Mucosa of rectum (tissue), 2 donors: ENCODE measurements at regions not wholly inside any gene's neighbourhood (a gene's known extent, or its start where the extent isn't known, plus 50 kb on each side); places are given as distances from the start of the nearest gene placed in this dataset.

Source experiments
- H3K27ac ChIP-seq, 2 donors: one replicate each; pipeline ENCODE4 v1.7.0; 2013; ENCODE audit warnings: inconsistent platforms in 2 of 2, low read depth in 2 of 2, low read length in 2 of 2
- H3K27me3 ChIP-seq, 2 donors: one replicate each; pipeline ENCODE4 v1.7.0; 2013; ENCODE audit warnings: low read length in 2 of 2; ENCODE audit not compliant: control insufficient read depth in 2 of 2, insufficient read depth in 2 of 2
- H3K36me3 ChIP-seq, 2 donors: one replicate each; pipeline ENCODE4 v1.7.0; 2013; ENCODE audit warnings: low read length in 2 of 2; ENCODE audit not compliant: control insufficient read depth in 2 of 2, insufficient read depth in 2 of 2
- H3K4me1 ChIP-seq, 2 donors: one replicate each; pipeline ENCODE4 v1.7.0; 2013; ENCODE audit warnings: low read length in 2 of 2, mild to moderate bottlenecking in 1 of 2; ENCODE audit not compliant: control insufficient read depth in 2 of 2, insufficient read depth in 2 of 2
- H3K4me3 ChIP-seq, 2 donors: one replicate each; pipeline ENCODE4 v1.7.0; 2013; ENCODE audit warnings: low read length in 2 of 2
- H3K9ac ChIP-seq, 2 donors: one replicate each; pipeline ENCODE4 v1.7.0; 2013; ENCODE audit warnings: low read length in 2 of 2, low read depth in 1 of 2, mild to moderate bottlenecking in 1 of 2
- H3K9me3 ChIP-seq, 2 donors: one replicate each; pipeline ENCODE4 v1.7.0; 2013; ENCODE audit warnings: low read length in 2 of 2; ENCODE audit not compliant: control insufficient read depth in 2 of 2
- donor health status: healthy.
- donor health status: Normal muscosa, but diverticular disease.

DNA sequence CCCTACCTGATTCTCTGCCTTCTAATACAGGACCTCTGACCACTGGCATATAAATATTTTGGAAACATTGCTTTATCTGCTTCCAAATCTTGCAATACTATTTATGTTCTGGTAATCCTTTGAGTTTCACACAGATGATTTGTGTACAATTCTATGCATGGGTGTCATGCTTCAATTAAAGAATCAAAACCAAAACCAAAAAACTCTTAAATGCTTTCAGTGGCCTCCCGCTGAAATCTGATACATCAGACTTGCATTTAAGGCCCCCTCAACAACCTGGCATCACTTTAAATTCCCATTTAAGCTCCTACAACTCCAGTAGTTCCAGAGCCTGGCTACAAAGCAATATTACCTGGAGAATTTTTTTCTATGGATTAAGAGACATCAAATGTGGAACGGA lies 221.7 kb upstream of the NAV3 start:
- H3K27ac ChIP-seq, result no peak overlapping the region
- H3K4me3 ChIP-seq, result no peak overlapping the region
- H3K4me1 ChIP-seq, result no peaks in the 10 kb centered on the region

DNA sequence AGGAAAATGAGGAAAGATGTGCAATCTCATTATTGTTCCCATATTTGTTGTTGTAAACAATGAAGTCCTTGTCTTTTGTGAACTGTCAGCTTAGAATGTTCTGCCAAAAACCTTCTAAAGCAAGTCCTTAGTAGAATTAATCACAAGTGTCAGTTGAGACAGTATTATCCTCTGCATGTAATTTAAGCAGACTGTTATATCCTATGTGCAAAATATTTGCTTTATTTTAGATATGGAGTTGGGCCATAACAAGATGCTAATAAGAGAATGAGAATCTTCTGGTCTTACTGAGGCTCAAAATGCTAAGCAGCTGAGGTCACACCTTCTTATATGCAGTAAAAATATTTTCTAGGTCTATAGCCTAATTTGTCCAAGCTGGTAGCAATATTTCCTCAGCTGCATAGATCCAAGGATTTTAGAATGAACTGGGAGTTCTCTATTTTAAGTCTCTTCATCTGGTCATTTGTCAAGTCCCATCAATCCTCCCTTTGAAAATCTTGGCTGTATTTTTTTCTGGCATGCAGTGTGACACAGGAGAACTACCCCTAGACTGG lies 222.3 kb upstream of the NAV3 start:
- no peak overlapping the region for H3K27ac ChIP-seq
- no peaks in the 10 kb centered on the region for H3K4me1 ChIP-seq
- no peak overlapping the region for H3K4me3 ChIP-seq
- no peaks in the 10 kb centered on the region for H3K27me3 ChIP-seq
- no peaks in the 10 kb centered on the region for H3K36me3 ChIP-seq
- H3K9ac ChIP-seq, result no peak overlapping the region
- no peaks in the 10 kb centered on the region for H3K9me3 ChIP-seq

More for the DNA sequence above, 221.7 kb upstream of the NAV3 start:
- Histone ChIP-seq H3K9ac (no peak overlapping the region), H3K9me3 (no peaks in the 10 kb centered on the region), H3K27me3 (no peaks in the 10 kb centered on the region), H3K36me3 (no peaks in the 10 kb centered on the region)

DNA sequence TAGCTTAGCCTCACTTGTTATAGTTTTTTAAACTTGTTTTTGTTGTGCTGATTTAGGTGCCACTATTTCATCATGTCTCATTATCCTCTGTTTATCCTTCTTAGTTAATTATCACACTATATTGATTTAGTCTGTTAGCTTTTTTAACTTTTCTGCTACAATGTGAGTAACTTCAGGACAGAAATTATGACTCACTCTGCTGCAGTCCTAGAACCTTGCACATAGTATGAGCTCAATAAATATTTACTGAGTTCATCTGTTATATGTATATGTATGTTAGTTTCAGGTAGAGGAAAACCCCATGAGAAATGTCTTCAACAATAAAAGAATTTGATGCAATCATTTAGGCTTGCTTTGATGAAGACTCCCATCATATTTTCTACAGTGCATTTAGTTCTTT lies 224.3 kb upstream of the NAV3 start:
- H3K9me3 ChIP-seq, result no peaks in the 10 kb centered on the region
- no peak overlapping the region for H3K4me3 ChIP-seq
- H3K9ac ChIP-seq, result no peak overlapping the region
- H3K27me3 ChIP-seq, result no peaks in the 10 kb centered on the region
- H3K4me1 ChIP-seq, result no peaks in the 10 kb centered on the region
- H3K27ac ChIP-seq, result no peak overlapping the region
- no peaks in the 10 kb centered on the region for H3K36me3 ChIP-seq

DNA sequence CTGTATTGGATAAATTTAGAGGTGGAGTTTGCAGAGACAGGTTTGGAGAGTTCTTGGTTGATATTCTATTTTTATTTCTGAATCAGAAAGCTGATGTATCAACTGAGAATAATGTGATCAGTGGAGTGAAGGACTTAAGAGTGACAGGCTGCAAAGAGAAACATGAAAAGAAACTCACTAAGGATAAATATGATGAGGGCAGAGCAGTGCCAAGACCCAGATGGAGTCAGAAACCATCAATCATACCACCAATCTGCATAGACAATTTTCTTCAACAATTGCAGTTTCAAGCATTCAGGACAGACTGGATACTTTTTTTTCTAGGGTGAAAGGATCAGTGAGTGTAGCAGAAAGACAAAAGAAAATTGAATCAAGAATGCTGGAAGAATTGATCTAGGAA lies 226.7 kb upstream of the NAV3 start:
- Histone ChIP-seq H3K4me1 (no peaks in the 10 kb centered on the region), H3K36me3 (no peaks in the 10 kb centered on the region), H3K9ac (no peak overlapping the region), H3K27ac (no peak overlapping the region), H3K27me3 (no peaks in the 10 kb centered on the region), H3K9me3 (no peaks in the 10 kb centered on the region), H3K4me3 (no peak overlapping the region)

DNA sequence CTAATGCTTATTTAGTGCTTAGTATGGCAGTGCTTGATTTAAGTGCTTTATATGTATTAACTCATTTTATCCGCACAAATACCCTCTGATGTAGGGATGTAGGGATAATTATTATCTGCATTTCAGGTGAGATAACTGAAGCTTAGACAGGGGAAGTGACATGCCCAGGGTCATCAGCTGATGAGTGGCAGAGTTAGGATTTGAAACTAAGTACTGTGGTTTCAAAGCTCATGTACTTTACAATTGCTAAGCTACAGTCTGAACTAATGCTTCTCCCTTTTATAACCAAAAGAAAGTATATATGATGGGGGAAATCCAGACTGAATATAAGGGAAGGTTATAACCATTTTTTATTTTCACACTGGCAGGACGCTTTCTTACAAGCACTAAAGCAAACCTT lies 229.6 kb upstream of the NAV3 start:
- Histone ChIP-seq H3K4me1 (no peaks in the 10 kb centered on the region), H3K36me3 (no peaks in the 10 kb centered on the region), H3K27ac (no peak overlapping the region), H3K9me3 (no peaks in the 10 kb centered on the region), H3K27me3 (no peaks in the 10 kb centered on the region), H3K4me3 (no peak overlapping the region), H3K9ac (no peak overlapping the region)

DNA sequence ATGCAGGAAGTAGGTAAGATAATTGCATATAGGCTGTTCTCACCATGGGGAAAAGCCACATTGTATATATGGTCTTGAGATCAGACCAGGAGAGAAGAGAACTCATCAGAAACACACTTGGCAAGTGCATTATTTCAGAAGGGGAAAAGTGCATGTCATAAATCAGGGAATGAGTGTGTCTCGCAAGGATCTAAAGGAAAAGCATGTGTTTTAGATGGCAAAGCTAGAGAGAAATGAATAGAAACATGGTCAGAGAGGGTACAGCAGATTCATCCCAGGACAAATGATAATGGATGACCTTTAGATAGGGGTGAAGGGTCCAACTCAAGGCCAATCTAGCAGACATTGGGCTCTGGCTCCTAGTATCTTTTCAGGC lies 230.2 kb upstream of the NAV3 start:
- Histone ChIP-seq H3K4me3 (no peak overlapping the region), H3K4me1 (no peaks in the 10 kb centered on the region), H3K27ac (no peak overlapping the region), H3K9ac (no peak overlapping the region), H3K36me3 (no peaks in the 10 kb centered on the region), H3K27me3 (no peaks in the 10 kb centered on the region), H3K9me3 (no peaks in the 10 kb centered on the region)

DNA sequence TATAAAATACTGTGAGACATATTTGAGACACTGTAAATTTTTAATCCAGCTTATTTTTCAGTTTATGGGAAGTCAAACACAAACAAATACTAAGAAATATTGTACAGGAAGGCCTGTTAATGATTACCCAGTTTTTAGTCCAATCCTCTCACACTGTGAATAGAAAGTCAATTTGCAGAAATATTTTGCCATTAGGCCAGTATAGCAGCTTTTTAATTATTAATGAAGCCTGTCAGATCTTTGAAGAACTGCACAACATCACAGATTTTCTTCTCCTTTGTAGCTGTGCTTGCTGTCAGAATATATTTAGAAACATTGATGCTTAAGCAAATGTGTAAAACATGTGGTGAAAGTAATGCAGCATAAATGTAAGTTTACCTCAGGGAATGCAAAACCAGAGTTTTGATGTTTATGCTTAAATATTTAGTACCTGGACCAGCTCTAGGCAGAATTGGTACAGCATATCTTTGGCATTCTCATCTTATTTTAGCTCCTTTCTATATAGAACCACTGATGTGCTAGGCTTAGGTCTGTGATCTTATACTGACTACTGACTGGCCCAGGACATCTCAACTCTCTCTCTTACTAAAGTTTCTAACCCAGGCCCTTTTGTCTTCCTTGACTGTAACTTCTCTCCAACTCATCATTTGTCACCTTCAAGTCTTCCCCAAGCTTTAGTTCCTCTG lies 230.8 kb upstream of the NAV3 start:
- Histone ChIP-seq H3K9ac (no peak overlapping the region), H3K4me1 (no peaks in the 10 kb centered on the region), H3K4me3 (no peak overlapping the region), H3K27me3 (no peaks in the 10 kb centered on the region), H3K27ac (no peak overlapping the region), H3K9me3 (no peaks in the 10 kb centered on the region), H3K36me3 (no peaks in the 10 kb centered on the region)

DNA sequence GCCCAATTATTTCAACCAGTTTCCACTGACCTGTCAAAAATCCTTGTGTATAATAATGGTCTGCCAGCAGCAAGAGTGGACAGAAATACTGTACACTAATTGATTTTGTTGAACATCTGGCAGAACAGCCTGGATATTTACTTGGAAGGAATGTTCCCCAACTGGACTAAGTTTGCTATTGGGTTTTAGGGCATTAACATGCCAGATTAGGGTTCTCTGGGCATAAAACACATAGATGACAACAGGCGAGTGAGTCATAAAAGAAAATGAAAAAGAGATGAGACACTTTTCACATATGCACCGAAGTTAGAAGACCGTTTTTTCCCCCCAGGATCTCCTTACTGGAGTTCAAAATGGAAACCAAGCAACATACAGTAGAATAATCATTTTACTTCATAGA lies 236.3 kb upstream of the NAV3 start:
- Histone ChIP-seq H3K27ac (no peak overlapping the region), H3K4me3 (no peak overlapping the region), H3K4me1 (no peaks in the 10 kb centered on the region)

DNA sequence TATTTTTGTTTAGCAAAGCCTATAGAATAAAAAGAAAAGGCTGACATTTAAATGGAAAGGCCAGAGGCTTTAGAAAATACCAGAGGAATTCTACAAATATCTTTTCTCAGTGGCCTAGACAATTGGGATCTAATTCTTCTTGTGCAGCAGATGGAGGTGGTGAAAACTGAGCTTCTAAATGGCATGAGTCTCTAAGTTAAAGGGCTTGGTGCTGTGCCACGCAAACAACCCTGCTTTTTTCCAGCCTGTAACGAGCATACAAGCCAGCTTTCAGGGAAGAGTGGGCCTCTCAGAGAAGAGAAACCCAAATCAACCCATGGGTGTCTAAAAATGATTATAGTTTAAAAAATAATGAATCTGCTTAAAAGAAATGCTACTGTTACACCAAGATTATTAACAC lies 237.9 kb upstream of the NAV3 start:
- Histone ChIP-seq H3K9ac (no peak overlapping the region), H3K27me3 (no peaks in the 10 kb centered on the region), H3K27ac (no peak overlapping the region), H3K9me3 (no peaks in the 10 kb centered on the region), H3K36me3 (no peaks in the 10 kb centered on the region), H3K4me1 (no peaks in the 10 kb centered on the region), H3K4me3 (no peak overlapping the region)

More for the DNA sequence above, 236.3 kb upstream of the NAV3 start:
- H3K9me3 ChIP-seq, result no peaks in the 10 kb centered on the region
- H3K36me3 ChIP-seq, result no peaks in the 10 kb centered on the region
- no peaks in the 10 kb centered on the region for H3K27me3 ChIP-seq
- no peak overlapping the region for H3K9ac ChIP-seq

DNA sequence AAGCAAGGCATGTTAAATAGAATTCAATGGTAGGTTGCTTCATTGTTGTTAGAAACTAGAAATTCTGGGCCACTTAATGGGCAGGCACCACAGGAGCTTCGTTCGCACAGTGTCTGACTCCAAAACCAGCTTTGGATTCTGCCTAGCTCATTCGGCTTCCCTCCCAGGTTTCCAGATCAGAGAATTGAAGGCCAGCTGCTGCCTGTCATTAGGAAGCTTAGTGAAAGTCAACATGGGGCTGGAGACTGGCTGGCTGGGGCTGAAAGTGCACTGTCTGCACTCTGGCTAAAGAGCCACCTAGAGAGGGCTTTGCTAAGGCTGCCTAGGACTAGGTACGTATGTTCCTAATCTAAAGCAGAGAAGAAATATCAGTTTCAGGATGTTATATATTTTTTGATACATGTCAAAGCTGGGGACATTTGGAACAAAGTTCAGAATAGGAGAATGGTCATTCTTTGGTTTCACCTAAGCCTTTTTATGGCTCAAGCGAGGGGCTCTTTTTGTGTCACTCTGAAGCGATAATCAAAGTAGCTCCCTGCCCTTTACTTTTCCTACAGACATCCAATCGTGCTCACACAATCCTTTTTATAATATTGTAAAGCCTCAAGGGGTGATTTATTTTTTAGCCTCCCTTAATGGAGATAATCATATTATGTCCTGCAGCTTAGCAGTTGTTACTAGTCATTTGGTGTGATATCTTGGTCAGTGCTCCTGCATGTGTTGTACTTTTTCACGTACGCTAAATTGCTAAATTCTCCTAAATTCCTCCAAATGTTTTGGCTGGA lies 238.5 kb upstream of the NAV3 start:
- H3K27me3 ChIP-seq, result no peaks in the 10 kb centered on the region

More for the DNA sequence above, 238.5 kb upstream of the NAV3 start:
- Histone ChIP-seq H3K36me3 (no peaks in the 10 kb centered on the region), H3K4me1 (no peaks in the 10 kb centered on the region), H3K9me3 (no peaks in the 10 kb centered on the region), H3K9ac (no peak overlapping the region), H3K4me3 (no peak overlapping the region), H3K27ac (no peak overlapping the region)
